Dedifferentiated amniotic fluid mesenchymal stem cell (primary cell): ENCODE measurements at regions not wholly inside any gene's neighbourhood (a gene's known extent, or its start where the extent isn't known, plus 50 kb on each side); places are given as distances from the start of the nearest gene placed in this dataset.
"Not testable (repeated sequence)": the region's sequence is repeated elsewhere in the genome, so short reads cannot be mapped to it uniquely, and the experiment has no call there.

ENCODE experiments used
- DNase-seq: peaks from one replicate; pipeline ENCODE4 v3.0.0-alpha.2; 2016; ENCODE audit errors: extremely low spot score

DNA sequence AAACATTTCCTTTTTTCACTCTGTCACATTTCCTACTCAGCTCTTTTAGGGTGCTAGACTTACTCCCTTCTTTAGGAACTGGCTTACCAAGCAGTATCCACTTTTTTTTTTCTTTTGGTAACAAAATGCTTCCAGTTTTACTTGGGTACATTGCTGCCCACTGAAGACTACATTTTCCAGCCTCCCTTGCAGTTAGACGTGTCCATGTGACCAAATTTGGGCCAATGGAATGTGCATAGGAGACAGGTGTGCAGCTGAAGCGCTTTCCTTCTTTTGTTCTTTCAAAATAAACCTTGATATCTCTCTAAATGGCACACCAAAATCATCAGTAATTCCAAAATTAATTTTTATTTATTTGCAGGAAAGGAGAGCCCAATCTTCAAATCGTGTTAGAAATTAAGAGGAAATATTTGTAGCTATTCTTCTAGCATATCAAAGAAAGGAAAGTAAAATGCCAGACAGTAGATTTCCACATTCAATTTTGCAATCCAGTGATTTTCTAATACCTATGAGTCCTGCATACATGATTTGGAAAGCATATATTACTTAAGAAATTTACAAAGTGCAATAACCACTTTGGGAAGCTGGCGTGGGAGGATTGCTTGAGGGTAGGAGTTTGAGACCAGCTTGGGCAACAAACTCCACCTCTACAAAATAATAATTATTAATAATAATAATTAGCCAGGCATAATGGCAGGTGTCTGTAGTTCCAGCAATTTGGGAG lies 422.0 kb upstream of the FRG2C start:
- DNase-seq = no peak

DNA sequence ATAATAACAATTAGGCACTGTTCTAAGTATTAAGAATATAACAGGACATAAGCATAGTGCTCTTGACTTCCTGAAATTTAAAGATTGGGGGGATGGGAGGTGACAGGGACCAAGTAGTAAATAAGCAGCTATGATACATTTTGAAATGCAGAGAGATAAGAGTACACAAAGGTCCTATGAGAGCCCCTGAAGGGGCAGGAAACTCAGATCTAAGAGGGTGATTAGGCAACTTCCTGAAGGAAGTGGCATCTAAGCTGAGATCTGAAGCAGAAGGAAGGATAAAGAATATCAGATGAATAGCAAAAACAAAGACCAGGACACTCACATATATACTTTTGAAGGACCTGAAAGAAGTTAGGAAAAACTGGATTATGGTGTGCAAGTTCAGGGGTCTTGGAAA lies 415.2 kb upstream of the FRG2C start:
- DNase-seq = no peak

DNA sequence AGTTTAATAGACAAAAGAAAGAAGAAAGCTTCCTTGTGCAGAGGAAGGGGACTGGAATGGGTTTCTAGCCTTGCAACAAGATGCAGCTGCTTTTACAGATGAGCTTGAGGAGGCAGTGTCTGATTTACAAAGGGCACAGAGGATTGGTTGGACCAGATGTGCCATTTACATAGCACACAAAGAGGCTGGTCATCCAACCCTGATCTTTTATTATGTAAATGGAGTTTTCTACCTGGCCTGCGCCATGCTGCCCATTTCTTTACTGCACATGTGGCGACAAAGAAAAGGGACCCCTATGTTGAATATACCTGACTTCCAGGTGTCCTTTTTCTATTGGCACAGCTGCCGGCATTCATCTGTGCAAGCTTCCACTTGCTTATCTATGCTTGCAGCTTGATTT lies 409.4 kb upstream of the FRG2C start:
- no peak for DNase-seq

DNA sequence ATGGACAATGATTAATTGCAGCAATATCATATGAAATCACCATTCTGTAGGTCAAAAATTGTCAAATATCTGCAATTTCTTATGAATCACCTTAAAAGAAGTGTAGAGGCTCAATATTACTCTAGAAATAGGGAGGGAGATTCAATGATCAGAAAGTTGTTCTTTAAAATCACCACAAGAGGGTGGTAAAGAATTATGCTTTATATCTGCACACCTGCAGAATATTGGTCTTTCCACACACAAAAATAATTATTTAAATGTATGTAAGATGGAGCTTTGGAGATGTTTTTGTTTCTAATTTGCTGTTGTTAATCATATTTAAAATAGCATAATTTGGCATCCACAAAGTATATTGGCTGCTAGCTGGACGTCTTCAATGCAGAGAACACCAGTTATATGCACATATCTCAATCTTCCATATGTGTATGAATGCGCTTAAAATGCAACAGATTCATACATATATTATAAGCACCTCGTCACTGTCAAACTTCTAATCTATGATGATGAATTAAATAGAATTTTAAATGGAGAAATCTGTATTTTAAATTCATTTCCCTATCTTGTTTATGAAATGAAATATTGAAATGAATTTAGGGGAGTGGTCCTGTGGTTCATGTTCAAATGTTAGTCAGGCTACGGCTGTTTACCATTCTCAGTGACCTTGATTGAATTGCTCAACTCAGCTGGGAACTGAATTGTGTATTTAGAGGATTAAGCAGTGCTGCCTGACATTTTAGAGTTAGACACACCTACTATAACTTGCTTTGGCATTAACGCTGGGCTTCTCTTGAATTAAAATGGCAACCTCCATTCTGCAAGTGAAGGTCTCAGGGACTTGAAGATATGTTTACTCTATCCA lies 405.1 kb upstream of the FRG2C start:
- peak; percentile 45 for DNase-seq

DNA sequence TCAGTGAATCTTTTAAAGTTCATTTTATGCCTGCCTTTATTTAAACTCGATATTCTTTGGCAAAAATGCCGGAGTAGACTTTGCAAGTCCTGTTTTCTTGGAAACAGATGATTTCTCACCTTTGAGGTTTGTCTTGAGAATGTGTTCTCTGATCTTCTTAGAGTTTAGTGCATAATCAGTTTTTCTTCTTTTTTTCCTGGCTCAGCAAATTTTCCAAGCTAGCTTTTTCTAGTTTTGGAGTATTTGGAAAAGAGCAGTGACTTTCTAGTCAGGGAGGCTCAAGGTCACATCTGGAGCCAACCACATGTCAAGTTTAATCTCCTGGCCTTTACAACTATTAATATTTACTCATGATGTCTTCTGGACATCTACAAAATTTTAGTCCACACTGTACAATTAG lies 403.2 kb upstream of the FRG2C start:
- DNase-seq = not testable (repeated sequence)

DNA sequence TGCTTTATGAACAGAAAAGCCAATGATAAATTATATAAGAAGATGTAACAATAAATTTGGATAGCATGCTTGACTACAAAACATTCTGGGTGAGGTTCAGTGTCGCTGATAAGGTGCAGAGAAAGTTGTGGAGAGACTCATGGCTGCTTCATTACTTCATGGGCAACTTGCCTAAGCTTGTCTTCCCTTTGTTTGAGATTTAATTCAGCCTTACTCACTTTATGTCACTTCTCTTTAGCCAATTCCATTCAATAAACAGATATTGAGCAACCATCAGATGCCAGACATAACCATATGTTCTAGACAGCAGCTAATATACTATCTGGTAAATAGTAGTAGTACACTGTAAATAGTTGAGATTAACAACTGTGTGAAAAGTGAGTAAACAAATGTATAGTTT lies 401.5 kb upstream of the FRG2C start:
- no peak for DNase-seq

DNA sequence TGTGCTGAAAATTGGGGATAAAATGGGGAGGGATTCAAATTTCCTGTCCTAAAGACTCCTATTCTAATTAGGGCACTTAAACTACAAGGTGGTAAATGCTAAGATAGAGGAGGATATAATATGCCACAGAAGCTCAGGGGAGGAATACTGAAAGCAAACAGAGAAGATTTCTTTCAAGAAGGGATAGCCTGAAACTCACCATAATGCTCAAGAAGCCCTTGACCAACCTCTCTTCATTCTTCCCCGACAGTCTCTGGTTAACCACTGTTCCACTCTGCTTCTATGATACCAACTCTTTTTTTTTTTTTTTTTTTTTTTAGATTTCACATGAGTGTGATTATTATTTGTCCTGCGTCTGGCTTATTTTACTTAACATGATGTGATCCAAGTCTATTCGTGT lies 398.2 kb upstream of the FRG2C start:
- no peak for DNase-seq

DNA sequence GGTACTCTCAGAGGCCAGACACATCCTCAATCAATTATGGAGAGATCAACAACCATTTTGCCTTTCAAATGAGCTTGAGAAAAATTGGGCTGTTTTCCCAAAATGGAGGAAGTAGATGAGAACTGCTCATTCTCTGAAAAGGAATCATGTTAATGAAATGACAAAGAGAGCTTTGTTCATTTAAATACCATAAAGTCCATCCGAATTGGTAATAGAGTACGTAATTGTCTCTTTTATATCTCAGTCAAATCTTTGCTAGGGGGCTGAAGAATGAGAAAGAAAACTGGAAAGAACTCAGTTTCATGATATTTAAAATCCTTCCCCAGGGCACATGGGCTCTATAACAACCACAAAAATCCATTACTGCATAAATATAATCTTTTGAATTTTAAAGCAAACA lies 395.6 kb upstream of the FRG2C start:
- not testable (repeated sequence) for DNase-seq

DNA sequence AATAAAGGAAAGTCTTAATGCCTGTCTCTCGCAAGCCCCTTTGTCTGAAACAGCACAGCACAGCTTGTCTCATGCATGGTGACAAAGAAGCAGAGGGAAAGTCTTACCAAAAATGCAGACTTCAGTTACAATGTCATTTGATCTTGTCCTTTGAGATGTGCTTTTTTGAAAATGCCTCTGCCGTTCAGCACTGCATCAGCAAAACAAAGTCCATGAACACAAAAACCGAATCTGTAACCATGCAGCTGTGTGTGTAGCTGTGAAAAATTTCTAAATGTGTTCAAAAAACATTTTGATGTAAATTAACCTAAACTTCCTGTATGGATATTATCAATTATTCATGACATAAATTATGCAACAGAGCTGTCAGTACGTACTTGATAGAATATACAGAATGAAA lies 391.9 kb upstream of the FRG2C start:
- DNase-seq = not testable (repeated sequence)

DNA sequence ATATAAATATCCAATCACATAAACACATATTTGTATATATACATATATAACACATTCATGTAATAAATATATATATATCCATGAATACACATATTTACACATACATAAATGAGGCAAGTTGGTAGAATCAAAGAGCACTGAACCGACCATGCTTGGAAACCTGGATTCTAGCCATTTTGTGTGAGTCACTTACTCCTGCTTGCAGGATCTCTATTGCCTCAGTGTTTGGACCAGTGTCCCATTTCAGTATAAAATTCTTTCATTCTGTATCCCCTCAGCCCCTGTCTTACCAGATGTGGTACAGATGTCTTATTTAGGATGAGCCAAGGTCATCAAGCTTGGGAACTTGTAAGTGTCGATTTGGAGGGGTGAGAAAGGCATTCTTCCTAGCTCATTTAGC lies 391.4 kb upstream of the FRG2C start:
- DNase-seq = peak; percentile 58

DNA sequence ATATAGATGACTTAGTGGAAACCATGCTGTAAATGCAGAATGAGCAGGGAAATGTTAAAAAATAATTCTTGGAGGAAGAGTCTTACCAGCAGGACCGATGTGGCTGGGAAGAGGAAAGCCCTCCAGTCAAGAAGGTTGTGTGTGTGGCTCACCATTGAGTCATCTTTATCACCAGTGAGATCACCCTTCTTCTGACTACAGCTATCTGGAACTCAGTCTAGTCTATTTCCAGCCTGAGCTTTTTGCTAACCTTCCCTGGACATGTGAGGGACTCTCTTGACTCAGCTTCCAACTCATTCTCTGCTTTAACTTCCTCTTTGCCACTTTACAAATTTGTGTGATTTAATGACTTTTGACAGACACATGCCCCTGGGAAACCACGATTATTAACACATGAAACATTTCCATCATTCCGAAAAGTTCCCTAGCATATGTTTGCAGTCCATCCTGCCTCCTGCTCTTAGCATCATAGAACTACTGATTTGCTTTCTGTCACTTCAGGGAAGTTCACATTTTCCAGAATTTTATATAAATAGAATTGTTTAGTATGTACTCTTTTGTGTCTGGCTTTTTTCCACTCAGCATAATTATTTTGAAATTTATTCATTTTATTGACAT lies 378.5 kb upstream of the FRG2C start:
- peak; percentile 71 for DNase-seq

DNA sequence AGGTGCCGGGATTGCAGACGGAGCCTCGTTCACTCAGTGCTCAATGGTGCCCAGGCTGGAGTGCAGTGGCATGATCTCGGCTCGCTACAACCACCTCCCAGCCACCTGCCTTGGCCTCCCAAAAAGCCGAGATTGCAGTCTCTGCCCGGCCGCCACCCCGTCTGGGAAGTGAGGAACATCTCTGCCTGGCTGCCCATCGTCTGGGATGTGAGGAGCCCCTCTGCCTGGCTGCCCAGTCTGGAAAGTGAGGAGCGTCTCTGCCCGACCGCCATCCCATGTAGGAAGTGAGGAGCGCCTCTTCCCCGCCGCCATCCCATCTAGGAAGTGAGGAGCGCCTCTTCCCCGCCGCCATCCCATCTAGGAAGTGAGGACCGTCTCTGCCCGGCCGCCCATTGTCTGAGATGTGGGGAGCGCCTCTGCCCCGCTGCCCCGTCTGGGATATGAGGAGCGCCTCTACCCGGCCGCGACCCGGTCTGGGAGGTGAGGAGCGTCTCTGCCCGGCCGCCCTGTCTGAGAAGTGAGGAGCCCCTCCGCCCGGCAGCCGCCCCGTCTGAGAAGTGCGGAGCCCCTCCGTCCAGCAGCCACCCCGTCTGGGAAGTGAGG lies 375.1 kb upstream of the FRG2C start:
- not testable (repeated sequence) for DNase-seq

DNA sequence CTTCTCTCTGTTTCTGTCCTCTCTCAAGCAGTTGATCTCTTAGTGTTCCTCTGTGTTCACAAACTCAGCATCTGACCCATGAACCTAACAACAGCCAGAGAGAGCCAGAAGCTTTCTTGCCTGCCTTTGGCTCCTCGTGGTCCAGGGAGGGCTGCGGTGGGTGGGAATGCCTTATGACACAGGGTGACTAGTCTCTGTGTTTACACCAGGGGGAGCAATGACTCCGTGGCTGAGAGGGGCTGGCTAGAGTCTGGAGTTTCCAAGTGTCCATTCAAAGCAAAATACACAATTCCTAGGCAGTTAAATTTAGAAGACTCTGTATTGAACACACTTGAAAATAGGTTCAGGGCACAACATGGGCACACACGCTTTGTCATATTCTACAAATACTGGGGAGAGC lies 370.0 kb upstream of the FRG2C start:
- peak; percentile 28 for DNase-seq

DNA sequence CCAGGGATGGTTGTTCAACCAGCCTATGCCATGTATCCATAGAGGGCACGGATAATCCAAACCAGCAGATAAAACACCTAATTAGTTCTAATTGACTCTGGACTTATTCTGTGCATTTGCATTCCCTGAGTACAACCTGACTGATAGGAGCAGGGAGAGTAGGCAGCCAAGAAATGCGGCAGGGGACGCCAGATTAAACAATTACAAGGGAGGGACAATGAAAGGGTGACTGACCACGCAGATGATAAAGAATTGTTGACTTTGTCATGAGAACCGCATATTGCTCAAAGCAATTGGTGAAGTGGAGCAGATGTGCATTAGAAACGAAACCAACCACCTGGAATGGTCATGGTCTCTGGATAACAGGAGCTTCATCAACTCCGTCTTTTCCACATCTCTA lies 369.1 kb upstream of the FRG2C start:
- DNase-seq = no peak

DNA sequence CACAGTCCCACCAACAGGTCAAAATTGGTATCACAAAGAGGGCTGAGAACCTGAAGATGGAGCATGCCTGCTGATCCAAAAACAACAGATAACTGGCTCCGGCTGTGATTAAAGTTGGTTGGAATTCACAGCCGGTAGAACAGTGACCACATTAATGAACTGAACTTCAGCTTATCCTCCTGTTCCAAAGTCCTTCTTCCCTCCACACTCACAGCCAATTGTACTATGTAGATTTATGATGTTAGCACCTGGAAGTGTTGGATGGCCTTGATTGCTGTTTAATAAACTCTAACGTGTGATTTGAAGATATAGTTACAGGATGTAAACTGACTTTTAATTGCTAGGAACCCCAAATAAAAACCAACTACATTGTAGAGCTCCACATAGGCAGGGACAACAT lies 367.3 kb upstream of the FRG2C start:
- DNase-seq = no peak

DNA sequence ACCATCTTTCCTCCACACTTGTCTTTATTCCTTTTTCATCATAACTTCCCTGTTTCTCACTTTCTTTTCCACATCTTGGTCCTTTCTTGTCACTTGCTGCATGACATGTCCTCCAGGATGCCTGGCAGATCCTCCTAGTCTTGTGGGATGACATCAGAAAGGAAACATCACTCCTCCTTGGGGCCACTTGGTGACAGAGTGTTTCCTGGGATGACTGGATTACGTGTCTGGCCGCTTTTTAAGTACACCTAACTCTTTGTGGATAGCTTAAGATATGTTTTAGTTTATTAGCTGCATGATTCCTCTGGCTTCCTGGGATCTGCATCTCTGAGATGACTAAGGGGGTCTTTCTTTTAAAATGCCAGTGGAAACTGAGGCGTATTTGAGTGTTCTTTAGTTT lies 363.5 kb upstream of the FRG2C start:
- no peak for DNase-seq

DNA sequence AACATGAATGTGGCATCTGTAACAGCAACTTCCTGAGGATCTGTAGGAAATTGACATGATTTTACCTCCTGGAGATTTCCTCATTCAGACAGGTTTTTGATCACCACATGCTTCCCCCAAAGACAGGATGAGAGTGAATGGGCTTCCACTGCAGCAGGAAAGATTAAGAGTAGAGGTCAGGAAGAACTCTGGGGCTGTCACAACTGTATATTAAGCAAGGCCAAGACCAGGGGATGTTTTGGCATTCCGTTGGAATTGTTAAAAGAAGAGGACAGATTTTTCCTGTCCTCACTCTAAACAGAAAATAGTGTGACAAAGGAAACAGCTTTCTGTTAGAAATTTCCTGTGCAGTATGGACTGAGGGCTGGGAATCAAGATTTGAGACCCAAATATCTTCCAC lies 363.1 kb upstream of the FRG2C start:
- DNase-seq = not testable (repeated sequence)

DNA sequence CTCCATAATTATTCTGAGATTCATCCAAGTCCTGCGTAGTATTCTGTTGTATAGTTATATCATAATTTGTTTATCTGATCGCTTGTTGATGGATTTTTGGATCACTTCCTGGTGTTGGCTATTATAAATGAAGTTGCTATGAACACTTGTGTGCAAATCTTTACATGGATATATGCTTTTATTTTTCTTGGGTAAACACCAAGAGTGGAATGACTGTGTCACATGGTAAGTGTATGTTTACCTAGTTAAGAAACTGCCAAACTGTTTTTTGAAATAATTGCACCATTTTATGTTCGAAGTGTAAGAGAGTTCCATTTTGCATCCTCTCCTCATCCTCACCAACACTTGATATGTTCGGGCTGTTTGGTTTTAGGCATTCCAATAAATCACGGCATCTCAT lies 360.4 kb upstream of the FRG2C start:
- DNase-seq = no peak

DNA sequence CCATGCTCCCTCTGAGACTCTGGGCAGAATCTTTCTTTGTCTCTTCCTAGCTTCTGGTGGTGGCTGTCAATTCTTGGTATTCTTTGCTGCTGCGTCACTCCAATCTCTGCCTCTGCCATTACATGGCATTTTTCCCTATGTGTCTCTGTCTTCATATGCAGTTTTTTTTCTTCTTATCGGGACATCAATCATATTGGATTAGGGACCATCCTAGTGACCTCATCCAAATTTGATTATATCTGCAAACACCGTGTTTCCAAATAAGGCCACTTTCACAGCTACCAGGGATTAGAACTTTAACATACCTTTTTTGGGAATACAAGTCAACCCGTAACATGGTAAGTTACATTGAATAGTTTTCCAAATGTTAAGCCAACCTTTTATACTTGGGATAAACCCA lies 358.2 kb upstream of the FRG2C start:
- no peak for DNase-seq

DNA sequence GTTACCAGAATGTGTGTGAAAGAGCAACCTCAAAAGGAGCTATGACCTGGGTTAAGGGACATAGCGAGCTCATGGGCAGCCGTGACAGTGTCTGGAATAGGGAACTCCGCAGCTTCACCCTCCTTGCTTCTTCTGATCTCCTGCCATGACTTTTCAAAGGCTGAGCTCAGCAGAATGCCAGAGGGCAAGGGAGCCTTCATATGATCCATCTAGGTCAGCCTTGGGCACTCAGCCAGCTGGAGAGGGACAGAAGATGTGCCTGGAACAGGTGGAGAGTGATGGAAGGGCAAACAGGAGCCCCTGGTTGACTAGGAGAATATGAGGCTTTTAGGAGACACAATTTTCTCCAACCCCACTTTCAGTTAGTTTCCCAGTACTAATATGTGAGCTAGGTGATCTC lies 352.8 kb upstream of the FRG2C start:
- not testable (repeated sequence) for DNase-seq

DNA sequence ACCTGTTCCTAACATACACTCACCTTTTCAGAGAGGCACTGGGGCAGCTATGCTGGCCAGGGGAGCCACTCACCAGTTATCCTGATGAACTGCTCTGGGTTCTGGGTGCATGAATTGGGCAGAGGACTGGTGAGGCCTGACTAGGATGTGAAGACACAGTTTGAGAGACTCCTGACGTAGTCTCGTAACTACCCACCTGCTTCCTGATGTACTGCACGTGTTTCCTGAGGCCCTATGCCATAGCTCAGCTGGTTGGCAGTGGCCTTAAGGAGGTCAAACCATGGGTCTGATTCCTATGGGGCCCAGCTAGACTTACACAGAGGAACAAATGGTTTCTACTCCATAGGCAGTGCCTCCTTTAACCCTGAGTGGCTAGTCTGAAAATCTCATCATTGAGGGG lies 351.7 kb upstream of the FRG2C start:
- not testable (repeated sequence) for DNase-seq

DNA sequence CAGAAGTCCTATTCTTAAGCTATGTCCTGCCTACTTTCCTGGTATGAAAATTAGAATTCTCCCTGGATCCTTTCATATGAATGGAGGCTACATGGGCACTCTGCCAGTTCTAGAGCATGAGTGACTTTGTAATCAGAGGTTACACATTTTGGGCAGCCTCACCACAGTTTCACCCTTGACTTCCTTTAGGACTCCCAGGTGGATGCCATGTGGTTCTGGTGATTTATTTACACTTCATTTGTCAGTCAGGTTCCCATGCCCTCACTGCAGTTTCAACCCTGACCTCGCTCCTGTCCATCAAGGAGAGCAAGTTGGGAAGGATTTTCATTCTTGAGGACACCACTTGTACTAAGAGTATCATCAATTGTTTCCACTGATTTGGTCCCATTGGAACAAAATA lies 344.4 kb upstream of the FRG2C start:
- DNase-seq = not testable (repeated sequence)
